Stimulated activated CD4-positive, alpha-beta T cell treated with anti-CD3 and anti-CD28 coated beads, Interleukin-12 subunit alpha, Interleukin-12 subunit beta, amount 100 ng/mL, for 4 hours (primary cell): ENCODE measurements at regions not wholly inside any gene's neighbourhood (a gene's known extent, or its start where the extent isn't known, plus 50 kb on each side); places are given as distances from the start of the nearest gene placed in this dataset.
"Not testable (repeated sequence)": the region's sequence is repeated elsewhere in the genome, so short reads cannot be mapped to it uniquely, and the experiment has no call there.

Source experiments
- DNase-seq: peaks from one replicate; pipeline ENCODE4 v3.0.0-alpha.2; 2020

GRCh38 chrX:150167482-150168324, 195.4 kb upstream of the MAMLD1 start:
- DNase-seq, result no peak

GRCh38 chrX:150182161-150182560, 181.0 kb upstream of the MAMLD1 start:
- no peak for DNase-seq

GRCh38 chrX:150184491-150184890, 178.6 kb upstream of the MAMLD1 start:
- no peak for DNase-seq

GRCh38 chrX:150185766-150186165, 177.4 kb upstream of the MAMLD1 start:
- no peak for DNase-seq

GRCh38 chrX:150192816-150193215, 170.3 kb upstream of the MAMLD1 start:
- no peak for DNase-seq

GRCh38 chrX:150196285-150196684, 166.8 kb upstream of the MAMLD1 start:
- no peak for DNase-seq

- DNase-seq, result no peak
Observed at GRCh38 chrX:150197388-150197787, 165.7 kb upstream of the MAMLD1 start.

- DNase-seq, result no peak
Observed at GRCh38 chrX:150198776-150199175, 164.3 kb upstream of the MAMLD1 start.

- no peak for DNase-seq
Observed at GRCh38 chrX:150199181-150199580, 163.9 kb upstream of the MAMLD1 start.

- DNase-seq, result no peak
Observed at GRCh38 chrX:150199803-150200202, 163.3 kb upstream of the MAMLD1 start.

- DNase-seq, result no peak
Observed at GRCh38 chrX:150200361-150200760, 162.8 kb upstream of the MAMLD1 start.

- peak; percentile 13 for DNase-seq
Observed at GRCh38 chrX:150200820-150201287, 162.3 kb upstream of the MAMLD1 start.

- no peak for DNase-seq
Observed at GRCh38 chrX:150201391-150201790, 161.7 kb upstream of the MAMLD1 start.

GRCh38 chrX:150201841-150202240, 161.3 kb upstream of the MAMLD1 start:
- no peak for DNase-seq

- no peak for DNase-seq
Observed at GRCh38 chrX:150202641-150203247, 160.4 kb upstream of the MAMLD1 start.

- no peak for DNase-seq
Observed at GRCh38 chrX:150203248-150203645, 159.9 kb upstream of the MAMLD1 start.

GRCh38 chrX:150205011-150205410, 158.1 kb upstream of the MAMLD1 start:
- DNase-seq, result no peak

- DNase-seq, result no peak
Observed at GRCh38 chrX:150207733-150208132, 155.4 kb upstream of the MAMLD1 start.

- DNase-seq, result no peak
Observed at GRCh38 chrX:150211988-150212387, 151.1 kb upstream of the MAMLD1 start.

GRCh38 chrX:150212672-150213480, 150.2 kb upstream of the MAMLD1 start:
- DNase-seq, result no peak

GRCh38 chrX:150213481-150214030, 149.6 kb upstream of the MAMLD1 start:
- DNase-seq, result no peak

- not testable (repeated sequence) for DNase-seq
Observed at GRCh38 chrX:150216000-150216399, 147.1 kb upstream of the MAMLD1 start.

GRCh38 chrX:150216716-150217115, 146.4 kb upstream of the MAMLD1 start:
- DNase-seq, result no peak
